H1 (cell line): ENCODE measurements at regions not wholly inside any gene's neighbourhood (a gene's known extent, or its start where the extent isn't known, plus 50 kb on each side); places are given as distances from the start of the nearest gene placed in this dataset.

Experiments used
- EP300 ChIP-seq, 2 experiments: IDR thresholded peaks; 1 replicate in 1 of 2; 2 replicates in 1 of 2; pipeline ENCODE4 v1.6.1; 2011 to 2012; ENCODE audit warnings: low read depth in 2 of 2, low read length in 2 of 2, mild to moderate bottlenecking in 2 of 2, borderline replicate concordance in 1 of 2, inconsistent platforms in 1 of 2, moderate library complexity in 1 of 2
- HDAC6 ChIP-seq: IDR thresholded peaks from one replicate; pipeline ENCODE4 v1.7.1; 2012; ENCODE audit warnings: low read depth, mild to moderate bottlenecking, inconsistent platforms, low read length, moderate library complexity

- no peak for TF ChIP-seq EP300 (IDR thresholded peaks at IDR 0.05; ENCODE audit: borderline replicate concordance in 1 of 2, low read depth in 2 of 2, low read length in 2 of 2)
- TF ChIP-seq HDAC6, result no peak
- TF ChIP-seq, all 59 proteins: peak for 0
Observed at GRCh38 chr5:88045165-88045564, 223.5 kb downstream of the TMEM161B start (continued).
